Endothelial cell of umbilical vein (primary cell): ENCODE measurements at regions not wholly inside any gene's neighbourhood (a gene's known extent, or its start where the extent isn't known, plus 50 kb on each side); places are given as distances from the start of the nearest gene placed in this dataset.

Experiments used
- BruUV-seq: library from RNA; stranded (reverse); fragments of 400-500 nt; replicated peaks from 2 replicates; lab custom pipeline; 2021; lab: Mats Ljungman, UMichigan
- CTCF ChIA-PET: fragments of 300-600, 350-600 bp; sonication (Branson Sonifier 250); formaldehyde crosslinking; loops from one replicate; lab custom pipeline; 2021; ENCODE audit warnings: antibody characterized with exemption, inconsistent platforms; lab: Charles Lee
- POLR2A ChIA-PET: fragments of 300-600, 350-600 bp; sonication (Branson Sonifier 250); formaldehyde crosslinking; loops from one replicate; lab custom pipeline; 2021; ENCODE audit warnings: antibody characterized with exemption, inconsistent platforms; lab: Charles Lee
- DNase-seq: peaks from one replicate; pipeline ENCODE4 v3.0.0-alpha.2; 2011; ENCODE audit warnings: low read depth, low spot score
- FAIRE-seq: peaks from 2 replicates; lab custom pipeline; 2011; peaks lifted over from hg19 to GRCh38; lab: Jason Lieb, UNC
- H2AFZ ChIP-seq: 2 replicates; pipeline ENCODE4 v1.6.0; 2012; ENCODE audit warnings: low read depth, low read length, control low read depth, inconsistent platforms
- H3K27ac ChIP-seq: 2 replicates; pipeline ENCODE4 v1.5.1; 2011; ENCODE audit warnings: low read depth, mild to moderate bottlenecking, control low read depth, low read length, moderate library complexity; ENCODE audit not compliant: insufficient read depth
- H3K27me3 ChIP-seq, 2 experiments: 2 replicates each; pipeline versions ENCODE4 v1.6.0 to v1.6.1; 2011; ENCODE audit warnings: low read length in 2 of 2, mixed read lengths in 1 of 2; ENCODE audit not compliant: control insufficient read depth in 2 of 2, insufficient read depth in 2 of 2
- H3K36me3 ChIP-seq, 2 experiments: 2 replicates in 1 of 2; 3 replicates in 1 of 2; pipeline ENCODE4 v1.5.1; 2011; ENCODE audit warnings: low read length in 2 of 2, mild to moderate bottlenecking in 1 of 2, moderate library complexity in 1 of 2; ENCODE audit not compliant: control insufficient read depth in 2 of 2, insufficient read depth in 2 of 2; ENCODE audit errors: extremely low read depth in 1 of 2
- H3K4me1 ChIP-seq: 3 replicates; pipeline ENCODE4 v1.5.1; 2011; ENCODE audit warnings: mild to moderate bottlenecking, low read length; ENCODE audit not compliant: control insufficient read depth, insufficient read depth; ENCODE audit errors: extremely low read depth
- H3K4me2 ChIP-seq: 2 replicates; pipeline ENCODE4 v1.6.1; 2011; ENCODE audit warnings: low read length, control low read depth, mixed read lengths; ENCODE audit not compliant: insufficient read depth
- H3K4me3 ChIP-seq, 3 experiments: fragments of 200-600 bp in 1 of 3; sonication (generic), shearing (Covaris generic) in 1 of 3; replicated peaks in 1 of 3; 2 replicates each; pipeline ENCODE4 v1.5.1; 2011 to 2016; ENCODE audit warnings: control low read depth in 3 of 3, low read length in 3 of 3, mild to moderate bottlenecking in 2 of 3, inconsistent platforms in 1 of 3, low read depth in 1 of 3, moderate library complexity in 1 of 3; ENCODE audit not compliant: insufficient read depth in 1 of 3
- H3K79me2 ChIP-seq: 2 replicates; pipeline ENCODE4 v1.6.0; 2012; ENCODE audit warnings: low read length, inconsistent platforms; ENCODE audit not compliant: control insufficient read depth, insufficient read depth
- H3K9ac ChIP-seq: replicated peaks from 2 replicates; pipeline ENCODE3; 2011; ENCODE audit warnings: low read length, control low read depth; ENCODE audit not compliant: insufficient read depth; ENCODE audit errors: extremely low read depth
- H3K9me1 ChIP-seq: replicated peaks from 3 replicates; pipeline ENCODE4 v1.6.0; 2011; ENCODE audit warnings: mild to moderate bottlenecking, low read length; ENCODE audit not compliant: control insufficient read depth, insufficient read depth; ENCODE audit errors: extremely low read depth
- H3K9me3 ChIP-seq: replicated peaks from 2 replicates; pipeline ENCODE4 v1.5.1; 2012; ENCODE audit warnings: low read length, inconsistent platforms; ENCODE audit not compliant: control insufficient read depth, insufficient read depth
- H4K20me1 ChIP-seq: replicated peaks from 2 replicates; pipeline ENCODE3; 2011; ENCODE audit warnings: mild to moderate bottlenecking, low read length; ENCODE audit not compliant: control insufficient read depth, insufficient read depth; ENCODE audit errors: extremely low read depth
- CTCF ChIP-seq, 2 donors: IDR thresholded peaks; 1 replicate in 1 of 2; 2 replicates in 1 of 2; pipeline ENCODE4 v1.5.1; 2011; ENCODE audit warnings: low read length in 2 of 2, mild to moderate bottlenecking in 2 of 2, moderate library complexity in 2 of 2, control low read depth in 1 of 2, inconsistent platforms in 1 of 2, low read depth in 1 of 2; ENCODE audit not compliant: insufficient read depth in 1 of 2; ENCODE audit errors: extremely low read depth in 1 of 2
- EZH2 ChIP-seq: IDR thresholded peaks from 2 replicates; pipeline ENCODE4 v1.6.1; 2012; ENCODE audit warnings: borderline replicate concordance, low read depth, mild to moderate bottlenecking, moderate library complexity, low read length, inconsistent platforms; ENCODE audit not compliant: severe bottlenecking
- FOS ChIP-seq: IDR thresholded peaks from 2 replicates; pipeline ENCODE4 v1.6.1; 2011; ENCODE audit warnings: mild to moderate bottlenecking, low read length, moderate library complexity, borderline replicate concordance; ENCODE audit not compliant: insufficient read depth
- GATA2 ChIP-seq: IDR thresholded peaks from 2 replicates; pipeline ENCODE4 v1.7.0; 2011; ENCODE audit warnings: low read depth, mild to moderate bottlenecking, moderate library complexity, mixed read lengths, low read length; ENCODE audit not compliant: insufficient read length, insufficient read depth
- JUN ChIP-seq: IDR thresholded peaks from 2 replicates; pipeline ENCODE4 v1.6.1; 2011; ENCODE audit warnings: borderline replicate concordance, low read depth; ENCODE audit not compliant: insufficient read length, insufficient read depth
- MYC ChIP-seq: IDR thresholded peaks from one replicate; pipeline ENCODE4 v1.6.1; 2011; ENCODE audit warnings: mild to moderate bottlenecking, low read depth, low read length
- POLR2A ChIP-seq: IDR thresholded peaks from 2 replicates; pipeline ENCODE4 v1.6.1; 2012; ENCODE audit warnings: low read depth, mild to moderate bottlenecking, control low read depth, low read length
- POLR2AphosphoS5 ChIP-seq: IDR thresholded peaks from 2 replicates; pipeline ENCODE4 v1.6.1; 2012; ENCODE audit warnings: low read depth, mild to moderate bottlenecking, control low read depth, low read length, moderate library complexity; ENCODE audit not compliant: insufficient read depth
- dilution Hi-C: fragments of 300-500 bp; cut with MboI; formaldehyde crosslinking; loops from one replicate; pipeline ENCODE4 v1.15.0; 2019; ENCODE audit warnings: low sequenced_read_pairs; ENCODE audit not compliant: extremely low pct_ligation_motif_present
- intact Hi-C: fragments of 100-400 bp; cut with micrococcal nuclease; formaldehyde crosslinking; loops from one replicate; pipeline ENCODE4 v1.10.0; 2022
- TF ChIP-seq, protein P1 (sequence below): IDR thresholded peaks from 2 replicates; pipeline ENCODE4 v1.6.1; 2011; ENCODE audit not compliant: insufficient read depth, insufficient read length

- Histone ChIP-seq H4K20me1 (no peaks in the 10 kb centered on the region), H3K9ac (no peak overlapping the region), H3K27me3 (no peaks in the 10 kb centered on the region), H3K79me2 (no peaks in the 10 kb centered on the region), H3K36me3 (no peaks in the 10 kb centered on the region), H3K9me1 (no peaks in the 10 kb centered on the region), H3K27ac (no peak overlapping the region), H2AFZ (no peak overlapping the region), H3K4me2 (no peak overlapping the region), H3K9me3 (no peaks in the 10 kb centered on the region), H3K4me3 (no peak overlapping the region), H3K4me1 (no peaks in the 10 kb centered on the region)
- FAIRE-seq (no peak), DNase-seq (no peak)
- intact Hi-C loops = no loop called here
- CTCF ChIA-PET = interaction anchor here (1.7 kb wide), 1 partner anchor 26 kb away, joined by 3 read pairs; no protein-coding TSS in a partner anchor
- TF ChIP-seq, protein P1, sequence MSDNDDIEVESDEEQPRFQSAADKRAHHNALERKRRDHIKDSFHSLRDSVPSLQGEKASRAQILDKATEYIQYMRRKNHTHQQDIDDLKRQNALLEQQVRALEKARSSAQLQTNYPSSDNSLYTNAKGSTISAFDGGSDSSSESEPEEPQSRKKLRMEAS = no peak
- TF ChIP-seq EZH2 (no peak), POLR2A (no peak), POLR2AphosphoS5 (no peak), FOS (no peak), GATA2 (no peak), MYC (no peak), CTCF (IDR thresholded peaks at IDR 0.05; ENCODE audit: extremely low read depth in 1 of 2, insufficient read depth in 1 of 2, low read depth in 1 of 2, low read length in 2 of 2) (no peak), JUN (no peak)
- BruUV-seq = no TSS peak
- POLR2A ChIA-PET = no interaction called here
- dilution Hi-C loops = no loop called here
Measured at GRCh38 chr3:20316238-20316637, 130.2 kb upstream of the SGO1 start.
